Ishikawa (cell line): ENCODE measurements at regions not wholly inside any gene's neighbourhood (a gene's known extent, or its start where the extent isn't known, plus 50 kb on each side); places are given as distances from the start of the nearest gene placed in this dataset.

Experiments
- CEBPB ChIP-seq: IDR thresholded peaks from 2 replicates; pipeline ENCODE4 v1.6.1; 2012
- CREB1 ChIP-seq: IDR thresholded peaks from 2 replicates; pipeline ENCODE4 v1.6.1; 2012; ENCODE audit warnings: low read depth
- EGR1 ChIP-seq: IDR thresholded peaks from 2 replicates; pipeline ENCODE4 v1.6.1; 2012
- EP300 ChIP-seq: IDR thresholded peaks from 2 replicates; pipeline ENCODE4 v1.6.1; 2012; ENCODE audit warnings: borderline replicate concordance
- FOXM1 ChIP-seq: IDR thresholded peaks from 2 replicates; pipeline ENCODE4 v1.6.1; 2012; ENCODE audit warnings: low read depth, borderline replicate concordance
- NFIC ChIP-seq: IDR thresholded peaks from 2 replicates; pipeline ENCODE4 v1.6.1; 2012
- RAD21 ChIP-seq: IDR thresholded peaks from 2 replicates; pipeline ENCODE4 v1.6.1; 2012; ENCODE audit warnings: low read depth
- TAF1 ChIP-seq: IDR thresholded peaks from 2 replicates; pipeline ENCODE4 v1.6.1; 2012; ENCODE audit warnings: low read depth, mild to moderate bottlenecking
- TCF12 ChIP-seq: IDR thresholded peaks from 2 replicates; pipeline ENCODE4 v1.6.1; 2012; ENCODE audit warnings: low read depth
- TEAD4 ChIP-seq: IDR thresholded peaks from 2 replicates; pipeline ENCODE4 v1.6.1; 2012
- YY1 ChIP-seq: IDR thresholded peaks from 2 replicates; pipeline ENCODE4 v1.6.1; 2012; ENCODE audit warnings: low read depth
- ZBTB7A ChIP-seq: IDR thresholded peaks from 2 replicates; pipeline ENCODE4 v1.6.1; 2012; ENCODE audit warnings: low read depth
- TF ChIP-seq, protein P1 (sequence below): IDR thresholded peaks from 2 replicates; pipeline ENCODE4 v1.6.1; 2012
- TF ChIP-seq, protein P2 (sequence below): IDR thresholded peaks from 2 replicates; pipeline ENCODE4 v1.6.1; 2012; ENCODE audit warnings: low read depth, mild to moderate bottlenecking
- TF ChIP-seq, protein P3 (sequence below): IDR thresholded peaks from 2 replicates; pipeline ENCODE4 v1.6.1; 2012

DNA sequence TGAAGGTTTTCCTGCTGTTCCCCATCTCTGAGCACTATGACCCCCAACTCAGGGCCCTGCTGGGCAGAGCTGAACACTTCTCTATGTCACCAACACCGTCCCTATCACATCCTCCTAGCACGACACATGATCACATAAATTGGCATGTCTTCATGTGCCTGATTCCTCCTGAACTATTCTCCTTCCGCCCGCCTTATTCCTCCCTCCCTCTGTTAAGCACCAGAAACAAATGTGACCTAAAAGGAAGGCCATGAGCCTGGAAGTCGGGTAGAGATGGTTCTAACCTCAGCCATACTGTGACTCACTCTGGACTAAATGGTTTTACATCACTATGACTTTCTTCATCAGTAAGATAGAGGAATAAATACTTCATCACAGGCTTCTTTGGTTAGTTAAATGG, 80.8 kb upstream of the DYNLRB2 start:
- TF ChIP-seq RAD21 = no peak
- no peak for TF ChIP-seq TEAD4
- TF ChIP-seq, protein P1, sequence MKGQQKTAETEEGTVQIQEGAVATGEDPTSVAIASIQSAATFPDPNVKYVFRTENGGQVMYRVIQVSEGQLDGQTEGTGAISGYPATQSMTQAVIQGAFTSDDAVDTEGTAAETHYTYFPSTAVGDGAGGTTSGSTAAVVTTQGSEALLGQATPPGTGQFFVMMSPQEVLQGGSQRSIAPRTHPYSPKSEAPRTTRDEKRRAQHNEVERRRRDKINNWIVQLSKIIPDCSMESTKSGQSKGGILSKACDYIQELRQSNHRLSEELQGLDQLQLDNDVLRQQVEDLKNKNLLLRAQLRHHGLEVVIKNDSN = no peak
- TF ChIP-seq EP300 = no peak
- TF ChIP-seq, protein P2, sequence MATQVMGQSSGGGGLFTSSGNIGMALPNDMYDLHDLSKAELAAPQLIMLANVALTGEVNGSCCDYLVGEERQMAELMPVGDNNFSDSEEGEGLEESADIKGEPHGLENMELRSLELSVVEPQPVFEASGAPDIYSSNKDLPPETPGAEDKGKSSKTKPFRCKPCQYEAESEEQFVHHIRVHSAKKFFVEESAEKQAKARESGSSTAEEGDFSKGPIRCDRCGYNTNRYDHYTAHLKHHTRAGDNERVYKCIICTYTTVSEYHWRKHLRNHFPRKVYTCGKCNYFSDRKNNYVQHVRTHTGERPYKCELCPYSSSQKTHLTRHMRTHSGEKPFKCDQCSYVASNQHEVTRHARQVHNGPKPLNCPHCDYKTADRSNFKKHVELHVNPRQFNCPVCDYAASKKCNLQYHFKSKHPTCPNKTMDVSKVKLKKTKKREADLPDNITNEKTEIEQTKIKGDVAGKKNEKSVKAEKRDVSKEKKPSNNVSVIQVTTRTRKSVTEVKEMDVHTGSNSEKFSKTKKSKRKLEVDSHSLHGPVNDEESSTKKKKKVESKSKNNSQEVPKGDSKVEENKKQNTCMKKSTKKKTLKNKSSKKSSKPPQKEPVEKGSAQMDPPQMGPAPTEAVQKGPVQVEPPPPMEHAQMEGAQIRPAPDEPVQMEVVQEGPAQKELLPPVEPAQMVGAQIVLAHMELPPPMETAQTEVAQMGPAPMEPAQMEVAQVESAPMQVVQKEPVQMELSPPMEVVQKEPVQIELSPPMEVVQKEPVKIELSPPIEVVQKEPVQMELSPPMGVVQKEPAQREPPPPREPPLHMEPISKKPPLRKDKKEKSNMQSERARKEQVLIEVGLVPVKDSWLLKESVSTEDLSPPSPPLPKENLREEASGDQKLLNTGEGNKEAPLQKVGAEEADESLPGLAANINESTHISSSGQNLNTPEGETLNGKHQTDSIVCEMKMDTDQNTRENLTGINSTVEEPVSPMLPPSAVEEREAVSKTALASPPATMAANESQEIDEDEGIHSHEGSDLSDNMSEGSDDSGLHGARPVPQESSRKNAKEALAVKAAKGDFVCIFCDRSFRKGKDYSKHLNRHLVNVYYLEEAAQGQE = no peak
- TF ChIP-seq YY1 = no peak
- TF ChIP-seq TAF1 = no peak
- no peak for TF ChIP-seq EGR1
- TF ChIP-seq CREB1 = no peak
- no peak for TF ChIP-seq TCF12
- no peak for TF ChIP-seq ZBTB7A
- TF ChIP-seq NFIC = no peak
- TF ChIP-seq, protein P3, sequence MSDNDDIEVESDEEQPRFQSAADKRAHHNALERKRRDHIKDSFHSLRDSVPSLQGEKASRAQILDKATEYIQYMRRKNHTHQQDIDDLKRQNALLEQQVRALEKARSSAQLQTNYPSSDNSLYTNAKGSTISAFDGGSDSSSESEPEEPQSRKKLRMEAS = no peak
- no peak for TF ChIP-seq CEBPB
- no peak for TF ChIP-seq FOXM1

DNA sequence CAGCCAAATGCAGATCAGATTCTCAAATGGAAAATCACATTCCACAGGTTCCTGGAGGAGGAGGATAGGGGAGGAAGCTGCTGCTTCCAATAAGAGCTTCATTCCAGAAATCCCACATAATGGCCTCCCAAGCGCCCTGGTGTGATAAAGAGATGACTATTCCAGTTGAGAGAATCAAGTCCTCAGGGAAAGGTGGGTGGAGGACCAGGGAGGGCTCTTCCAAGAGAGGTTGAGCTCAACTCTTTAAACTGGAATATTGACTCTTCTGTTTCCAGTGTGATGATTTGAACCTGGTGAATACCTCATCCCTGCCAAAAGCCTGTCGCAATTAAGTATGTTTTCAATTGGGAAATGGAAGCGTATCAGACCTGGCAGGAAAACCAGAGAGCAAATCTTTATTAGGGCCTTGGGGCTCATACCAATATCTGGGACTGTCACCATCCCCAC, 81.4 kb upstream of the DYNLRB2 start:
- TF ChIP-seq ZBTB7A (no peak), TAF1 (no peak), CREB1 (no peak), TEAD4 (no peak)
- TF ChIP-seq, protein P1 = no peak

DNA sequence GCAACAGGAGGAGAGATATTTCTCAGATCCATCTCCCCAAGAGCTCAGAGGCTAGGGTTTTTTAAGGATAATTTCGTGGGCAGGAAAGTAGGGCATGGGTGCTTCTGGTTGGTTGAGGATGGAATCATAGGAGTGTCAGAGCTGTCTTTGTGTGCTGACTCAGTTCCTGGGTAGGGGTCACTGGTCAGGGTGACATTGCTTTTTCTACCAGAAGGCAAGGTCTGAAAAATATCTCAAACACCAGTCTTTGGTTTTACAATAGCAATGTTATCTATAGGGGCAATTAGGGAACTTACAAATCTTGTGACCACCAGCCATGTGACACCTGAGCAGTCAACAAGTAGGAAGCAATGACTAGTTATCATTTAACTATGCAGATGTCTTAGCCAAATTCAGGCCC, 82.9 kb upstream of the DYNLRB2 start:
- TF ChIP-seq EP300 (no peak), TAF1 (no peak), TCF12 (no peak), TEAD4 (no peak), EGR1 (no peak), YY1 (no peak), ZBTB7A (no peak), CREB1 (no peak), NFIC (no peak), RAD21 (no peak), FOXM1 (no peak), CEBPB (no peak)
- TF ChIP-seq, protein P1 = no peak
- TF ChIP-seq, protein P2 = no peak
- TF ChIP-seq, protein P3 = no peak

DNA sequence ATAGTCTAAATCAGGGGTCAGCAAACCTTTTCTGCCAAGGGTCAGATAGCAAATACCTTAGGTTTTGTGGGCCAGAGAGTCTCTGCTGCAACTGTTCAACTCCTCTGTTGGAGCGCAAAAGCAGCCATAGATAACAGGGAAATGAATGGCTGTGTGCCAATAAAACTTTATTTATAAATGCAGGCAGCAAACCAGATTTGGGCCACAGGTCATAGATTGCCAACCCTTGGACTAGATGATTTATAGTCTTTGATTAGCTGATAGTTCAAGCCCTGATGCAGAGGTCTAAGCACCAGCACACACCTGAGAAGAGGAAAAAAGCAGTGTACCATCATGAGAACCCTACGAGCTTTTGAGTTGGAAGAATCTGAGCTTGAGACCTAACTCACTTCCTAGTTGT, 86.0 kb upstream of the DYNLRB2 start:
- TF ChIP-seq EGR1 (no peak), TEAD4 (no peak), CREB1 (no peak), EP300 (no peak)
- TF ChIP-seq, protein P3 = no peak

DNA sequence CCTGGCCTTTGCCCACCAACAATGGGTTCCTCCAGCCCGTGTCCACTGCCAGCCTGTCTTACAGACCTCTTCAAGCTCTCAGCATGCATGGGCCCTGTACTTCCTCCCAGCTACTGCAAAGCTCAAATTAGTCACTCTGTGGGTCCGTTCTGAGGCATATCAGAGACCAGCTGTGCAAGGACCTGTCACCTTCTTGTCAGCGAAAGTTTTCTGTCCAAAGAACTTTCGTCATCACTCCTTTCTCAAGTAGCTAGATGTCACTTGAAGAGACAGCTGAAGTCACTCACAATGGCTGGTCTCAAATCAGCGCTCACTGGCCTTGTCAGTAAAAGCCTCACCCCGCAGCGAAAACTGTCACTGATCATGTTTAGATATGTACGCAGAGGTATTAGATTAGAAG, 91.4 kb upstream of the DYNLRB2 start:
- TF ChIP-seq, protein P1 = no peak
- TF ChIP-seq, protein P2 = no peak
- TF ChIP-seq TCF12 (no peak), CEBPB (no peak), TEAD4 (no peak), NFIC (no peak), RAD21 (no peak), ZBTB7A (no peak)
- TF ChIP-seq, protein P3 = no peak
